ENCODE measurements at regions not wholly inside any gene's neighbourhood (a gene's known extent, or its start where the extent isn't known, plus 50 kb on each side); places are given as distances from the start of the nearest gene placed in this dataset.

GRCh38 chr11:69367211-69367964 lies 73.4 kb downstream of the MYEOV start:
- peaks cover 8 to 12% of the 10 kb centered on the region in 2 experiments; a peak in 3 of 4 replicates for H3K9me3 ChIP-seq (ENCODE audit: insufficient read depth in 2 of 2, low read depth in 1 of 2, low read length in 1 of 2)
- H2BK5ac ChIP-seq (ENCODE audit: low read depth, low read length): no peak overlapping the region
- WGBS, 2 experiments (ENCODE audit: extremely low coverage in 1 of 2, insufficient coverage in 1 of 2, insufficient read length in 1 of 2, insufficient replicate concordance in 2 of 2, low coverage in 1 of 2, low lambda C conversion rate in 2 of 2, missing lambda C conversion rate in 1 of 2): 89% methylated on average over 13 of the region's 13 CpGs; no CpG with 5 or more reads in 1 of the 2 experiments
- H3K4me3 ChIP-seq (ENCODE audit: extremely low read depth in 1 of 4, insufficient read depth in 2 of 4, low read depth in 3 of 4, low read length in 4 of 4): no peak overlapping the region
- FAIRE-seq (no peak), DNase-seq (ENCODE audit: low read depth in 1 of 2, low spot score in 2 of 2) (peak in 1 of 2 experiments; percentile 29)
- H3K79me2 ChIP-seq (ENCODE audit: control insufficient read depth in 1 of 2, insufficient read depth in 2 of 2, low read length in 2 of 2): no peaks in the 10 kb centered on the region
- no peaks in the 10 kb centered on the region for H3K23me2 ChIP-seq (ENCODE audit: low read depth, low read length)
- H2BK120ac ChIP-seq (replicated peaks; ENCODE audit: low read depth, low read length): no peak overlapping the region
- no peak overlapping the region for H4K5ac ChIP-seq (ENCODE audit: insufficient read length, low read depth, low read length)
- H2BK12ac ChIP-seq (ENCODE audit: low read depth, low read length): no peak overlapping the region
- no peaks in the 10 kb centered on the region for H4K20me1 ChIP-seq (replicated peaks in 1 of 2; ENCODE audit: control insufficient read depth in 1 of 2, insufficient read depth in 2 of 2, low read length in 2 of 2)
- H2BK15ac ChIP-seq (ENCODE audit: low read length): no peak overlapping the region
- ChIA-PET POLR2A (ENCODE audit: partially characterized antibody) (no interaction called here), CTCF (ENCODE audit: partially characterized antibody) (no interaction called here)
- no peak overlapping the region for H3K4ac ChIP-seq (replicated peaks; ENCODE audit: insufficient read length, low read depth, low read length)
- no peak overlapping the region for H3K56ac ChIP-seq (replicated peaks; ENCODE audit: insufficient read length, low read depth, low read length)
- H3K14ac ChIP-seq (ENCODE audit: insufficient read length): no peak overlapping the region
- no peak overlapping the region for H4K91ac ChIP-seq (replicated peaks; ENCODE audit: insufficient read length, low read length)
- H4K8ac ChIP-seq (ENCODE audit: extremely low read depth, insufficient read depth, low read length): no peak overlapping the region; the same call in 1 of the 2 replicates
- H2AK5ac ChIP-seq (ENCODE audit: low read depth, low read length): no peak overlapping the region
- H3K36me3 ChIP-seq (ENCODE audit: control insufficient read depth in 2 of 4, insufficient read depth in 4 of 4, low read length in 3 of 4): no peaks in the 10 kb centered on the region
- H3K9ac ChIP-seq (replicated peaks in 1 of 4; ENCODE audit: extremely low read depth in 1 of 4, low read depth in 3 of 4, low read length in 3 of 4): no peak overlapping the region
- H2AFZ ChIP-seq (ENCODE audit: low read length): no peak overlapping the region
- TF ChIP-seq SRF (IDR thresholded peaks at IDR 0.05; ENCODE audit: low read depth, low read length) (no peak), EP300 (IDR thresholded peaks at IDR 0.05; ENCODE audit: borderline replicate concordance in 1 of 2, low read depth in 2 of 2, low read length in 2 of 2) (no peak)
- H3K4me1 ChIP-seq (replicated peaks in 1 of 4; ENCODE audit: control insufficient read depth in 3 of 4, insufficient read depth in 4 of 4, low read length in 3 of 4): no peaks in the 10 kb centered on the region; a peak in 1 of 7 replicates
- H2BK20ac ChIP-seq (ENCODE audit: low read length): no peak overlapping the region
- H3K79me1 ChIP-seq (ENCODE audit: low read depth, low read length): no peaks in the 10 kb centered on the region
- no peak overlapping the region for H3K23ac ChIP-seq (ENCODE audit: insufficient read length)
- H3K27ac ChIP-seq (ENCODE audit: low read depth, low read length): no peak overlapping the region
- H3K27me3 ChIP-seq (replicated peaks in 1 of 4; ENCODE audit: control insufficient read depth in 3 of 4, extremely low read depth in 1 of 4, insufficient read depth in 3 of 4, low read length in 3 of 4): no peaks in the 10 kb centered on the region
- no peak overlapping the region for H3K4me2 ChIP-seq (ENCODE audit: insufficient read depth in 1 of 2, low read depth in 2 of 2, low read length in 2 of 2)
- H3K18ac ChIP-seq (ENCODE audit: extremely low read depth, low read length): no peak overlapping the region

Measured in H1 (cell line).